Erythroblast (primary cell): ENCODE measurements at regions not wholly inside any gene's neighbourhood (a gene's known extent, or its start where the extent isn't known, plus 50 kb on each side); places are given as distances from the start of the nearest gene placed in this dataset.

Source experiments
- GATA1 ChIP-seq: IDR thresholded peaks from 2 replicates; pipeline ENCODE4 v1.6.1; 2011; ENCODE audit warnings: low read depth, mild to moderate bottlenecking, control low read depth, low read length, moderate library complexity
- POLR2A ChIP-seq: IDR thresholded peaks from 2 replicates; pipeline ENCODE4 v1.6.1; 2011; ENCODE audit warnings: mild to moderate bottlenecking, low read length

DNA sequence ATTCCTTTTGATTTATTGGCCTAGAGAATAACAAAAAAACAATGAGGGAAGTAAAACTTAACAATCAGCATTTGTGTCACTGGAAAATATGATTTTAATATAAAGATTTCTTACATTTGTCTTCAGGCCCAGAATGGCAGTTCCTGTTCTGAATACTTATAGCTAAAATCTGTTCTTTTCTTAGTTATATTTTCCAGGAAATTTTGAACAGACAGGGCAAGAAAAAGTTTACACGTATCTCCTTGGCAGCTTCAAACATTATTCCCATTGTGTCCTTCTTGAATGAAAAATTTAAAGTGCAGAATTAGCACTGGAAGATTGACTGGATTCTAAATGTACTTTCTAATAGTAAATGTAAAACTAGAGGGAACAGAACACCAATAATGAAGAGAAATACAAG is 1454.0 kb upstream of the PIK3C3 start:
- TF ChIP-seq POLR2A (no peak), GATA1 (no peak)
